ENCODE measurements at regions not wholly inside any gene's neighbourhood (a gene's known extent, or its start where the extent isn't known, plus 50 kb on each side); places are given as distances from the start of the nearest gene placed in this dataset.
"Not testable (repeated sequence)": the region's sequence is repeated elsewhere in the genome, so short reads cannot be mapped to it uniquely, and the experiment has no call there.

DNA sequence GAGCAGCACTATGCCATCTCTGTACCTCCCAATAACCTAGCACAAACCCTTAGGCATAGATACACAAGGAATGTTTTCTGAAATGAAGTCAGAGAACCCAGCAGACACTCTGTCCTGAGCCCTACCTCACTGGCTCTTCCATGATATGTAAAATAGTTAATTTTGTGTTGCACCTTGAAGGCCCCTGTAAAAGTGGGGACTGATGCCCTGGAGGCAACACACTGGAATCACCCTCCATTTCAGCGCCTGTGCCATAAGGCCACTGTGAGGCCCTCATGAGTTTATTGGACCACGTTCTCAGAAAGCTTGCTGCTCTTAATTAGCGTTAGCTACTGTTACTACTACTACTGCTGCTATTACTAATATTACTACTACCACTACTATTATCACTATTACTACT lies 670.1 kb upstream of the SOX11 start:
- DNase-seq: no peak

DNA sequence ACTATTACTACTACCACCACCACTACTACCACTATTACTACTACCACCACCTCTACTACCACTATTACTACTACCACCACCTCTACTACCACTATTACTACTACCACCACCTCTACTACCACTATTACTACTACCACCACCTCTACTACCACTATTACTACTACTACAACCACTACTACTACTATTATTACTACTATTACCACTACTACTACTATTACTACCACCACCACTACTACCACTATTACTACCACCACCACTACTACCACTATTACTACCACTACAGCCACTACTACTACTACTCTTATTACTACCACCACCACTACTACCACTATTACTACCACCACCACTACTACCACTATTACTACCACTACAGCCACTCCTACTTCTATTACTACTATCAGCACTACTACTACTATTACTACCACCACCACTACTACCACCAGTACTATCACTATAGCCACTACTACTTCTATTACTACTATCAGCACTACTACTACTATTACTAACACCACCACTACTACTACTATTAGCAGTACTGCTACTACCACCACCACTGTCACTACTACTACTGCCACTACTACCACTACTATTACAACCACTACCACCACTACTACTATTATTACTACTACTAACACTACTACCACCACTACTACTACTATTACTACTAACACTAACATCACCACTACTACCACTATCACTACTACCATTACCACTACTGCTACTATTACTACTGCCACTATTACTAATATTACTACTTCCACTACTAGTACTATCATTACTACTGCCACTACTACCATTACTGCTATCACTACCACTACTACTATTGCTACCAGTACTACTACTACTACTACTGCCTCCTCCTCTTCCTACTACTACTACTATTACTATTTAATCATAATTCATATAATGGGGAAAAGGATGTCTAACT lies 669.2 kb upstream of the SOX11 start:
- DNase-seq: not testable (repeated sequence)

DNA sequence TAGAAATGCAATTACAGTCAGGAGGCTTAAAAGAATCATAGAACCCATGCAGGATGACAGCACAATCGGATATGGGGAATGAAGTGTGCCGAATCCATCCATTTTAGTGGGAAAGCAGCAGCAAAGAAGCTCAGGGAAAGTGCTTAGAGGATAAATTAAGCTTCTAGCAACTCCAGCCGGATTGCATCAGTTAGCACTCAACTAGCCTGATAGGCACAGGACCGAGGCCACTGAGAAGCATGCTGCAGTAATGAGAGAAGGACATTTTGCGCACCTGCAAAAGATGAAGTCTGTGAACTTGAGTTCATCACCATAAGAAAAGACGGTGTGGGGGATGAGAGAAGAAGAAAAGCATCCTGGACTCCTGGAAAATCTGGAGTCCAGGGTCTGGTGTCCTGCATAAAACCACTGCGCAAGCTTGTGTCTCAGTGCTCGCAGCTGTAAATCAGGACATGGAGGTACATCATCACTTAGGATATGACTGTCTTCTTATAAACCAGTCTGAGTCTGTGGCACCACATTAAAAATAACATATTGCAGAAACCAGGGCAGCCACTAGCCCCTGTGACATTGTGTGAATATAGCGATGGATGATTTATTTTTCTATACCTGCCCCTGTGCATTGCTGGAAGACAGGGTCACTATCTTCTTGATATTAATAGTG lies 665.5 kb upstream of the SOX11 start:
- no peak for DNase-seq

DNA sequence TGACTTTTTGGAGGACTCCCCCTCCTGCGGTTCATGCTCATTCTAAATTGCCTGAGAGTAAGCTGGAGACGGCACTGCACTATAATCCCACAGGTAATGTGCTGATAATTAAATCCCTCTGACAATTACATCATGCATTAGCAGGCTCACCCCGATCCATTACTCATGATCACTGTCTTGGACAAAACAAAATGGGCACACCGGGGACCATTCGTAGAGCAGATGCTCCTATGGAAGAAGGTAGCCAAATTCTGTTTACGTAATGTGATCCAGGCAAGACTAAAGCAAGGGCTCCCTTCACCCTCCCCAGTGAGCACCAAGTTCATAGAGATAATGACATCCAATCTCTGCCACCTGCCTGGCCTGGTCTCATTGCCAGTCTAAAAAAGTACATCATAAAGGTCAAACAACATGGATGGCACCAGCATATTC lies 657.1 kb upstream of the SOX11 start:
- no peak for DNase-seq

DNA sequence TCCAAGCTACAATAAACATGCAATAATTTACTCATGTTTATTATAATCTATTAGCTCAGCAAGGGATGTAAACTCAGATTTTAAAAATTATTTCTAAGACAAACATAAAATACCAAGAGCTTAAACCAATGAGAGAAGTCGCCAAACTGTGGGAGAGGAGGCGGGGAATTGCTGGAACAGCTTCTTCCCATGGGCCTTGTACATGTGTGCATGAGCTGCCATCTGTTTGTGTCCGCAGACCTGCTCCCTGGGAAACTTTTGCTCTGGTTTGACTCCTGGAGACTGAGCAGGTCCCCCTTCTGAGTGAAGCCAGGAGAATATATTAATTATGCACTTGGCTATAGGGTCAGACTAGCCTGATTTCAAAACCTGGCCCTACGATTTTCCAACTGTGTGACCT lies 655.9 kb upstream of the SOX11 start:
- no peak for DNase-seq

DNA sequence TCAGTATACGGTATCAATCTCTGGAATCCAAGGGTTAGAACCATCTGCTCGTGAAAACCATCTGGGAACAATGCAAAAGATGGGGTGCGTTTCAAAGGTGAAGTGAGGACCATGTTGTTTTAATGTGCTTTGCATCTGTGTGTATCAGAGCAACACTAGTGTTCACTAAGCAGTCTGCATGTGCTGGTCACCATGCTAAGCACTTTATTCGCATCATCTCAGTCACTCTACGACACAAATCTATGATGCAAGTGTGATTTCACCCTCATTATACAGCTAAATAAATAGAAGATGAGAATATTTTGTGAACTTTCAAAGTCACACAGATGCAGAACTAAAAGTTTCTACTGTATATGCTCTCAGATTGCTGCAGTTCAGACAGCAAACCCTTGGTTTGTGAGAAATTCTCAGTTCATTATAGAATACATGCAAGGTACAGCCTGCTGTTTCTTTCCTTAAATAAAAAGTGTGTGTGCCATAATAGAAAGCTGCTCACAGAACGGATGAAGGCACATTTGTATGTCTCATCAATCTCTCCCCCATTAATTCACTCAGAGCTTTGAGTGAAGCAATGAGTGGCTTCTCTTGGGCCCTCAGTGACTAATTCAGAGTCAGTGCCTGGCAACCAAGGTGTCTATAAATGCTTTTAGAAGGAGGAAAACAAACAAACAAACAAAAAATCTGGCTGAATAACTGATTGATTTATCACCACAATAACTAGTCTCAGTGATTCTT lies 652.8 kb upstream of the SOX11 start:
- no peak for DNase-seq

DNA sequence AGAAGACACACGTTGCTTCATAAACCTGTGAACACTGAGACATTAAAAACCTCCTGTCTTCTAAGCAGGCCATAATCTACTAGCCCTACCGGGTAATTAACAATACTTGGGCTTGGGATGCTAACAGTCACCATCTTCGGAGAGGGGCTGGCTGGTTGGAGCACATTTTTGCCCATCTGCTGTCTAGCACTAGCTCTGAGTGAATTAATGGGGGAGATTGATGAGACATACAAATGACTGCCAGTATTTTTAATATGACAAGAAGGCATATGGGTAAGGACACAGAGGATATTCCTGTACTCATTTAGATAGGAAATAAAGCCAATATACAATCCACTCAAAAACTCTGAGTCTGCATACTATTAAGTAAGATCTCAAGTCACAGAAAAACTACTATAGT lies 651.6 kb upstream of the SOX11 start:
- no peak for DNase-seq

DNA sequence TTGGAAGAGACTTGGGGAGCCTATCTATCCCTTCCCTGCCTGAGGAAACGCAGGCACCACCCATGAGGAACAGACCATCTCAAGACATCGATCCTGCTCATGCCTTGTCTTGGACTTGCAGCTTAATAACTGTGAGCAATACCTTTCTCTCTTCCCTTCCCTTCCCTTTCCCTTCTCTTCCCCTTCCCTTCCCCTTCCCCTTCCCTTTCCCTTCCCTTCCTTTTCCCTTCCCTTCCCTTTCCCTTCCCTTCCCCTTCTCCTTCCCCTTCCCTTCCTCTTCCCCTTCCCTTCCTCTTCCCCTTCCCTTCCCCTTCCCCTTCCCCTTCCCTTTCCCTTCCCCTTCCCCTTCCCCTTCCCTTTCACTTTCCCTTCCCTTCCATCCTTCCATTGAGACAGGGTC lies 650.7 kb upstream of the SOX11 start:
- DNase-seq: no peak

DNA sequence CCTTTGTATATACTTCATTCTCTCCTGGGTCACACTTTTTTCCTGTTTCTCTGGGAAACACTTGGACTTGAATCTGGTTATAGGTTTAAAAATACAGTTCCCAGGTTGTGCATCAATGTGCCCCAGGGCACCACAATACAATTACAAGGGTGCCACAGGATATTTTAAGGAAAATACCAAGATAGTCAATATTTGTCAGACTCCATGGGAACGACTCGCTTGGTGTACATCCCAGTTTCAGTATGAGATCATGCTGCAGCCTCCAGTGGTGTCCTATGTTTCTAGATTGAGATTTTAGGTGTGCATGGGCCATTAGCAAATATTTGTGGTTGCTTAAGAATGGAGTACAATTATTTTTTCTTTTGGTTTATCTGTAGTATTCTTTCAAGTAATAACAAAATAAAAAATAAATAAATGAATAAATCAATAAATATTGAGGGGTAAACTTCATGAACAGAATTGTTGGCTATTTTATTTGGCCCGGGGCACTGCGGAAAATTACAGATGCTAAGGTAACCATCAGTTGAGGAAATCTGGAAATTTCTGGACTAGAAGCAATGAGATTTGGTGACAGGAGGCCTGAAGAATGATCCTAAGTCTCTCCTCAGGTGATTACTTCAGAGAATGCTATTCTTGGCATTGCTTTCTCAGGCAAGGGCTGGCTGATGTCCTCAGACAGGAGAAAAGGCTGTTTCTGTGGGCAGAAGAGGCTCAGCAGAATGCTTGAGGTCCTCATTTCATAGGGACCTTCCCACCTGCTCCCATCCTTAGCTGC lies 649.3 kb upstream of the SOX11 start:
- no peak for DNase-seq

DNA sequence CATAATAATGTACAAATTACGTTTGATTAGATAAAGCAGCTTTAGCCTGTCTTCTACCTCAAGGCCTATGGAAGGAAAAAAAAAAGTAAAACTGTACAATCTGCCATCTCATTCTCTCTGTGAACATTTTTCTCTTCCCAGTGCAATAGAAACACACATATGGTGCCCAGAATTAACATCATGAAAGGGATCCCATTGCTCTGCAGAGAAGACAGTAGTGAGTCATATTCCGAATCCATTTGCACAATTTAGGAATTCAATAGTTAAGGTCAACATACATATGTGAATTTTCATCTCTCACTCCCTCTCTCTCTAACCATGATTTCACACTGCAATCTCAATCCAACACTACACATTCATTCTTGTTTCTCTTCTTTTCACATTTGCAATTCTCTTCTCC lies 640.9 kb upstream of the SOX11 start:
- no peak for DNase-seq

DNA sequence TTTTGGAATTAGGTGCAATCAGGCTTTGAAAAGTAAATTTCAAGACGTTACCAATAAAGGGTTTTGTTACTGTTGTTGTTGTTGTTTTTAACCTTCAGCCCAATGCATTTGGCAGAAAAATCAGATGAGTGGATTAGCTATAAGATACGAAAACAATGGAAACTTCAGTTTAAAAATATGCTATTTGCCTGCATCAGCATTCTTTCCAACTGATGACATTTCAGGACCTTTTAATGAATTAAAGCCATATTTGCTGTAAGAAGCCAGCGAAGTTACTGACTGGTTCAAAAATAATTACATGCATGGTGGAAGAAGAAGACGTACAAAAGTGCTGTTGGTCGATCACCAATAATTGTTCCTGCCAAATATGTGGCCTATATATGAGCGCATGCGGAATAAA lies 639.3 kb upstream of the SOX11 start:
- no peak for DNase-seq

DNA sequence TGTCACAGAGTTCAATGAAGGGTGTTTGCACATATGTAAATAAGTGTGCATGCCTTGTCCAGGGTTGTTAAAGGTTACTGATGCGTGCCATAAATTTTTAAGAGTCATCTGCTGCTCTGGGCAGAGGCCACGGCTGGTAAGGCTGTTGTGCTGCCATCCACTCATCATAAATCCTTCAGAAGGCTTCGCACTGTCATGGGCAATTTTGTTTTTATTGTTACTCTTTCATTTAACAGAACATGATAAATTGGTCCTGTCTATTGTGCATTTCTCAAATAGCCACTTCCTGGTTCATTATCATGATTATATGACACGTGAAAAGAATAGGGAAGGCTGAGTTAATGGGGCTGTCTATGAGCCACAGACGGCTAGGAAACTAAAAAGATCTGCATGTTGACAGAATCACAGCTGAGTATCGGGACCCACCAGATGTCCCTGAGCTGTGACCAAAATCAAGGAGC lies 634.3 kb upstream of the SOX11 start:
- DNase-seq: no peak

DNA sequence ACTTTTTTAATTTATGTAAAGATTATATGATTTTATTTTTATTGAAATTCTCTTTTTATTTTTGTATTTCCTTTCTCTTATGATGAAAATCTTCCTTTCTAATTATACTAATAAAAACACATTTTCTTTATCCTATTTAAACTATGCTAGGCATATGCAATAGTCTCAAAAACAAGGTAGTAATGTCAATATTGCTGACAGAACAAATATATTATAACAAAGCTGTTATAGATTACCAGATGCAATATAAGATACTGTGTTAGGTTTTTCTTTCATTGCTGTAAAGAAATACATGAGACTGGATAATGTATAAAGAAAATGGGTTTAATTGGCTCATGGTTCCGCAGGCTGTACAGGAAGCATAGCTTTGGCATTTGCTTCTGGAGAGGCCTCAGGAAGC lies 631.2 kb upstream of the SOX11 start:
- DNase-seq: no peak

DNA sequence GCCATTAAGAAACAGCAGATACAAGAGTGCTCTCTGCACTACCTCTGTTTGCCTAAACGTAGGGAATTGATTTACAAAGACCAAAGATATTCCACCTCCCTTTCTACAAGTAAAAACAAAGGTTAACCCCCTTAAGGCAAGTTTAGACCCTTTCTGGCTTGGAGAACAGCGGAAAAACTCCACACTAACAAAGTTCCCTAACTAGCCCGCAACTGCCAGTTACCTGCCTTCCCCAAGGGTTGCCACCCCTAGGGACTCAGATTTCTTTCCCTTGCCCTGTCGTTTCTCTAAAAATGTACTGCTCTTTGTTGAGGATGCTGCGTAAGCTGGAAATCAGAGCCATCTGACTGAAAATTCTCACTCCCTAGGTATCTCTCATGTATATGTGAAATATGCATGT lies 627.5 kb upstream of the SOX11 start:
- DNase-seq: no peak

DNA sequence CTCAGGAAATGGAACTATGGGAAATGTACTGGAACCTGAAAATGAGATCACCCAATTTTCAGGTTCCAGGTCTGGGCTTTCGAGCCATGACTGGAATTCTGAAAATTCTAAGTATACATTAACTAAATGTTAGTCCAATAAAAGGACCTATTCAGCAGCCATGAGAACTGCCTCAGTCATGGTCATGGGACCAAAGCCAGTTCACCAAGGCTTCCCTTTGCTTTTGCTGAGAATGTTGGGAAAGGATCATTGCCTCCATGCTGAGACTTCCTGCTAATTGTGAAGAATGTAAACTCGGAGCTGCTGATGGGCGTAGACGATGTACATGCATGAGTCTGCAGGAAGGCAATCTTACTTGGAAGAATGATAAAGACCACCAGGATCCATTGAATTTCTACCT lies 624.4 kb upstream of the SOX11 start:
- DNase-seq: no peak

DNA sequence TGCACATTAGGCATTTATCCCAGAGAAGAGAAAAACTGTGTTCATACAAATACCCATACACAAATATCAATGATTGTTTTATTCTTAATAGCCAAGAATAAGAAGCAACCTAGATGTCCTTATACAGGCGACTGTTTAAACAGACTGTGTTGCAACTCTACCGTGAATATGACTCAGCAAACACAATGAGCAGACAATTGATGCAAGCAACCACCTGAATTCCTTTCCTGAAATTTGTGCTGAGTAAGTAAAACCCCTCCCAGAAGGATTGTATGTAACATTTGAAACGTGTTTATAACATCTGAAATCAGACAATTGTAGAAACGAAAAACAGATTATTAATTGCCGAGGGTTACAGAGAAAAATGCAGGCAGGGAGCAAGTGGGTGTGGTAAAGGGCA lies 621.9 kb upstream of the SOX11 start:
- DNase-seq: no peak

DNA sequence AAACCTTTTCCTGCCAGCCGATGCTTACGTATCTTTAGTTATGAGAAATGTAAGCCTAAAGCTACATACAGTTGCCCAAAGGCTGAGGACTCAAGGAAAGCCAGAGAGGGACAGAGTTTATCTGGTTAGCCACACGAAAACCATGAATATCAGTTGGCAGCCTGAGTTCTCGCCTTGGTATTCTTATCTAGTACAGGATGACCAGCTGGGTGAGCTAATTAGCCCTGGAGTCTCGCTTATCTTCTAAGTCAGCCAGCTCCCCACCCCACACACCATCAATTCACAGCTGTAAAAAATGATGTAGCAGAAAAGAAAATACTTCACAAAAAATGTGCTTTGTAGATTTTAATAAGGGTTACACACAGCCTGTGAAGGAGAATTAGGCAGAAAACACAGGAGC lies 617.5 kb upstream of the SOX11 start:
- no peak for DNase-seq

DNA sequence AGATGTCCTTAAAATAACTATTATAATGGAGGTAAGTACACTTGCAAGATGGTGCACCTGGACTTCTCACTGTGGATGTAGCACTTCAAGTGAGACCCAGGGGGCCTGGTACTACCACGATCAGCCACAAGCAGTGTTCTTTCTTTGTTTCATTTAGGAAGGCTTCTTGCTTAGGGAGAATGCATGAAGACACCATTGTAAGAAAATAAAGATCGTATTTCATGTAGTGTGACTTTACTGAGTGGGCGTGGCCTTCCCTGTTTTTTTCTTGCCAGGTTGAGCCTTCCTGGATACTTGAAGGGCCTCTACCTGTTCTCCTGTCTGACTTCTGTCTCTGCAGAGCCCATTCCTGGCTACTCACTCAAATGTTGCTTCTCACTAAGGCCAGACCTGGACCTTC lies 615.6 kb upstream of the SOX11 start:
- no peak for DNase-seq

DNA sequence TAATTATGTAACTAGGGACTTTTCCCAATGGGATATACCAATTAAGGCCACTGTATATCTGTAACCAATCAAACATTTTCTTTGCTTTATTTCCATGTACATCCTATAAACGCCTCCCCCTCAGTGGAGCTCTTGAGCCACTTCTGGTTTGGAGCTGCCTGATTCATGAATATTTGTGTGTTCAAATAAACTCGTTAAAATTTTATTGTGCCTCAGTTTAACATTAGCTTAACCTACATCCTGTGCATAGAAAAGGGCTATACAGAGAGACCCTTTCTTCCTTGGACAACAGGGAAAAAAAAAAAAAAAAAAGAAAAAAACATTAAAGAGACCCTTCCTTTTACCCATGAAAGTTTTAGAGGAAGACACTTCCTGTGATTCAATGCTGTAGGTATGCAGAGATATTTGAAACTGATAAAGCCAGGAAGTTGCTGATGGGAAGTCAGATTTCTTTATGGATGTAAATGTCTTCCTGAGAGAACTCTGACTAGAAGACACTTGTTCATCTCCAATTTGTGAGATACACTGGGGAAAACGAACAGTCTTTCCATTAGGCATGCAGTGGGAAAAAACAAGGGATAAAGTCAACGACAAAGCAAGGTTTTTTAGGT lies 614.6 kb upstream of the SOX11 start:
- DNase-seq: peak; percentile 52

DNA sequence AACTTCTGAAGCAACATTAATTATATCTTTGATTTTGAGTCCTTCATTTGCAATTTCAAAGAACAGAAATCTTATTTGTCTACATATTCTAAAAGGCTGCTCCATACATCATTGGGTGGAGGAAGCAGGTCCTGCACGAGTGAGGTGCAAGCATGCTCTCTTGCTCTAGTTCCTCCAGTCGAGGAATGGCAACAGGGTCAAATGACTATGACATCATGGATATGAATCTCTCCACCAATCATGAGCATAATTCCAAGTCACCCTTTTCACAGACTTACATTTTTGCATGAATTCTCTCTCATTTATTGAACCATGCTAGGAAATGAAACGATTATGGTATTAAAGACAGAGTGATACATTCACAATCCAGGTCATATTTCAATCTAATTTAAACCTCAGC lies 608.8 kb upstream of the SOX11 start:
- no peak for DNase-seq

DNA sequence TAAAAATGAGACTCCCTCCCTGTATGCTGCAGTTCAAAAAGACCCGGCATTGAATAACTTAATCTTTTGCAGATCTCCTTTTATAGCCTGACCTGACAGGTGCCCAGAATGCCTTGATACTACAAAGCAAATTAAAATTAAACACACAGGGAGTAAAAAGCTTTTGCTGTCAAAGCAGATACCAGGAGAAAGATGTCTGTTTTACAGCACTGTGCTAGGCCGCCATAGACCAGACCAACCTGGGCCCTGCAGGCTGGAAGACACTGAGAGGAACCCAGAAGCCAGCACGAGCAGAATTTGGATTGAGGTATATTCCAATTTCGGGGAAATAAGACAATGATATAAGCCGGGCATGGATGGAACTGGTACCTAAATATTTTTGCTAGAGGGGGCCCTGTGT lies 602.8 kb upstream of the SOX11 start:
- DNase-seq: no peak

DNA sequence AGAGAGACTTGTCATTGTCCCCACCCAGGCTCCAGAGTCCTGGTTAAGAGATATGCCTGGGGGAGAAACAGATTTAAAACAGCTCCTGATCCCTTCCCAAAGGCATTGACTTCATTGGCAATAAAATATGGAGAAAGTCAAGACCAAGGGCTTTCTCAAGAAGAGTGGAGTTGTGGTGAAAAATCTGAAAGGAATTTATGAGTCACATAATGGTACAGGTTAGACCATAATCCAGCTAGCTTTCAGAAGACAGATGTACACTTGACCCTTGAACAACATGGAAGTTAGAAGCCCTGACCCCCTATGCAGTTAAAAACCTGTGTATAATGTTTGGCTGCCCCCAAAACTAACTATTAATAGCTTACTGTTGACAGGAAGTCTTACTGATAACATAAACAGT lies 599.1 kb upstream of the SOX11 start:
- DNase-seq: peak; percentile 3
